MM.1S (cell line): ENCODE measurements at regions not wholly inside any gene's neighbourhood (a gene's known extent, or its start where the extent isn't known, plus 50 kb on each side); places are given as distances from the start of the nearest gene placed in this dataset.

Source experiments
- EZH2 ChIP-seq: fragments of 300-600 bp; sonication (generic); optimal IDR thresholded peaks from 2 replicates; pipeline ENCODE3; 2017; ENCODE audit warnings: low read depth, mild to moderate bottlenecking, antibody characterized with exemption, low read length, mixed read lengths
- TF ChIP-seq, protein P1 (sequence below): fragments of 300-600 bp; sonication (generic); IDR thresholded peaks from 2 replicates; pipeline ENCODE4 v1.5.1; 2016; ENCODE audit warnings: antibody characterized with exemption, low read length, mixed read lengths

DNA sequence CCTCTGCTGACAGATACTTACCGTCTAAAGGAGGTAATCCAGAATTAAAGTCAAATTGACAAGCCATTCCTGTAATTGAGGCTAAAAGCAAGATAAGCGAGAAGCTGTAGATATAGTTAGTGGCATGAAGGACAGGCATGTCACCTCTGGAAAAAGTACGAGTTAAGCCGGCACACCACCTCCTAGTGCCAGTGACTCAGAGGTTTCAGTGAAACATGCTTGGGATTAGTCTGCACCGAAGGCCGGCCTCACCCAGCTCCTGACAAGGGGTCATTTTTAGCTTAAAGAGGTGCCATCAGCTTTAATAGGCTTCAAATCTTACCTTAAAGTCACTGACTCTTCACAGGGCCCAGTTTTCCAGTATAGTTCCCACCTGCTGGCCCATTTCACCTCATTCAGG, 838.0 kb downstream of the UQCRFS1 start:
- TF ChIP-seq EZH2 = no peak
- TF ChIP-seq, protein P1, sequence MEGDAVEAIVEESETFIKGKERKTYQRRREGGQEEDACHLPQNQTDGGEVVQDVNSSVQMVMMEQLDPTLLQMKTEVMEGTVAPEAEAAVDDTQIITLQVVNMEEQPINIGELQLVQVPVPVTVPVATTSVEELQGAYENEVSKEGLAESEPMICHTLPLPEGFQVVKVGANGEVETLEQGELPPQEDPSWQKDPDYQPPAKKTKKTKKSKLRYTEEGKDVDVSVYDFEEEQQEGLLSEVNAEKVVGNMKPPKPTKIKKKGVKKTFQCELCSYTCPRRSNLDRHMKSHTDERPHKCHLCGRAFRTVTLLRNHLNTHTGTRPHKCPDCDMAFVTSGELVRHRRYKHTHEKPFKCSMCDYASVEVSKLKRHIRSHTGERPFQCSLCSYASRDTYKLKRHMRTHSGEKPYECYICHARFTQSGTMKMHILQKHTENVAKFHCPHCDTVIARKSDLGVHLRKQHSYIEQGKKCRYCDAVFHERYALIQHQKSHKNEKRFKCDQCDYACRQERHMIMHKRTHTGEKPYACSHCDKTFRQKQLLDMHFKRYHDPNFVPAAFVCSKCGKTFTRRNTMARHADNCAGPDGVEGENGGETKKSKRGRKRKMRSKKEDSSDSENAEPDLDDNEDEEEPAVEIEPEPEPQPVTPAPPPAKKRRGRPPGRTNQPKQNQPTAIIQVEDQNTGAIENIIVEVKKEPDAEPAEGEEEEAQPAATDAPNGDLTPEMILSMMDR = no peak
